OCI-LY1 (cell line): ENCODE measurements at regions not wholly inside any gene's neighbourhood (a gene's known extent, or its start where the extent isn't known, plus 50 kb on each side); places are given as distances from the start of the nearest gene placed in this dataset.

Experiments
- H2AFZ ChIP-seq: fragments of 200-600 bp; sonication (generic), shearing (Covaris generic); 2 replicates; pipeline ENCODE4 v1.6.0; 2014; ENCODE audit warnings: antibody characterized with exemption, mild to moderate bottlenecking, low read length
- H3F3A ChIP-seq: fragments of 200-600 bp; sonication (generic), shearing (Covaris generic); 2 replicates; pipeline ENCODE4 v1.6.0; 2014; ENCODE audit warnings: mild to moderate bottlenecking, antibody characterized with exemption, low read length, moderate library complexity; ENCODE audit not compliant: insufficient read depth
- H3K27ac ChIP-seq: fragments of 200-600 bp; sonication (generic); 2 replicates; pipeline ENCODE4 v1.5.1; 2014; ENCODE audit warnings: low read length, mixed run types, mild to moderate bottlenecking, low read depth; ENCODE audit not compliant: poor library complexity, severe bottlenecking
- H3K27me3 ChIP-seq: fragments of 200-600 bp; sonication (generic); 2 replicates; pipeline ENCODE4 v1.6.0; 2014; ENCODE audit warnings: antibody characterized with exemption, mild to moderate bottlenecking, low read length, moderate library complexity; ENCODE audit not compliant: insufficient read depth
- H3K36me3 ChIP-seq: fragments of 200-600 bp; sonication (generic); 2 replicates; pipeline ENCODE4 v1.6.1; 2014; ENCODE audit warnings: mild to moderate bottlenecking, antibody characterized with exemption, low read length, moderate library complexity, mixed read lengths; ENCODE audit not compliant: insufficient read depth
- H3K4me1 ChIP-seq: fragments of 200-600 bp; sonication (generic); 2 replicates; pipeline ENCODE4 v1.5.1; 2014; ENCODE audit warnings: mild to moderate bottlenecking, low read length, moderate library complexity; ENCODE audit not compliant: insufficient read depth, severe bottlenecking
- H3K4me2 ChIP-seq: fragments of 200-600 bp; sonication (generic), shearing (Covaris generic); 2 replicates; pipeline ENCODE4 v1.6.1; 2014; ENCODE audit warnings: low read length
- H3K4me3 ChIP-seq: fragments of 200-600 bp; sonication (generic); 2 replicates; pipeline ENCODE4 v1.5.1; 2014; ENCODE audit warnings: low read length, low read depth, mild to moderate bottlenecking, mixed read lengths; ENCODE audit not compliant: poor library complexity, severe bottlenecking
- H3K79me2 ChIP-seq: fragments of 200-600 bp; shearing (Covaris generic); 2 replicates; pipeline ENCODE4 v1.6.1; 2016; ENCODE audit warnings: mixed run types, low read length, mixed read lengths; ENCODE audit not compliant: insufficient read depth
- H3K9ac ChIP-seq: fragments of 200-600 bp; sonication (generic), shearing (Covaris generic); 2 replicates; pipeline ENCODE4 v1.6.1; 2014; ENCODE audit warnings: mild to moderate bottlenecking, low read length, mixed read lengths
- H3K9me2 ChIP-seq: fragments of 200-600 bp; sonication (generic), shearing (Covaris generic); 2 replicates; pipeline ENCODE4 v1.6.1; 2014; ENCODE audit warnings: low read depth, mild to moderate bottlenecking, low read length, mixed read lengths
- H3K9me3 ChIP-seq: fragments of 200-600 bp; shearing (Covaris generic); 2 replicates; pipeline ENCODE4 v1.6.1; 2014; ENCODE audit warnings: low read length, mixed read lengths
- H4K20me1 ChIP-seq: fragments of 200-600 bp; sonication (generic), shearing (Covaris generic); 2 replicates; pipeline ENCODE4 v1.6.0; 2016; ENCODE audit warnings: mild to moderate bottlenecking, low read length; ENCODE audit not compliant: insufficient read depth
- CTCF ChIP-seq: fragments of 200-600 bp; sonication (generic), shearing (Covaris generic); IDR thresholded peaks from 2 replicates; pipeline ENCODE4 v1.5.1; 2017; ENCODE audit warnings: mild to moderate bottlenecking, antibody characterized with exemption, low read length, moderate library complexity, mixed read lengths
- EZH2 ChIP-seq: fragments of 200-600 bp; sonication (generic), shearing (Covaris generic); IDR thresholded peaks from 2 replicates; pipeline ENCODE4 v1.8.0; 2017; ENCODE audit warnings: borderline replicate concordance, mixed run types, mild to moderate bottlenecking, antibody characterized with exemption, low read length, moderate library complexity, mixed read lengths

DNA sequence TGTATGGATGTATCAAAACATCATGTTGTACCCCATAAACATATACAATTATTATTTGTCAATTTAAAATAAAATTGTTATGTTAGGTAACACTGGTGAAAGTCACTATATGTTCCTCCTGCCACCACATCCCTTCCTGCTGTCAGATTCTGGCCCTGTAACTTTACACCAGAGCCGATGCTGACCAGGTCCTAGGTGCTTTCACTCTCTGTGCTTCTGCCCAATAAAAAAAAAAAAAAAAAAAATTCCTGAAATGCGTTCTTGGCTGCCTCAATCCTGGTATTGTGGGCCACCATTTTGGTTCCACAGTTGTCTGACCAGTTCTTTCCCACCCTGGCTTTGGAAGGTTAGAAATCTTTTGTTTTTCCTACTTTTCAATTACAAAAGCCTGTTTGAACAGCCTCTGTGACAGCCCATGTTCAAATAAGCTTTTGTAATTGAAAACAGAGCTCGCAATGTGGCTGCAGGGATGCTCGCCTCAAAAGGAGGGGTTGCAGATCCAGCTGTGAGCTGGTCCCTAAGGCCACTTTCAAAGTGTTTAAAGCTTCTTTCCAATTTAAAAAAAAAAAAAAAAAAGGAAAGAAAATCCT, 831.0 kb upstream of the EEF2KMT start:
- TF ChIP-seq EZH2 (no peak), CTCF (no peak)
- Histone ChIP-seq H3K4me3 (no peak overlapping the region), H3K27me3 (no peaks in the 10 kb centered on the region), H3K36me3 (no peaks in the 10 kb centered on the region), H3F3A (no peaks in the 10 kb centered on the region), H4K20me1 (no peaks in the 10 kb centered on the region), H3K9me2 (no peaks in the 10 kb centered on the region), H3K79me2 (no peaks in the 10 kb centered on the region), H3K9me3 (no peaks in the 10 kb centered on the region), H3K9ac (no peak overlapping the region), H3K27ac (no peak overlapping the region), H2AFZ (no peak overlapping the region), H3K4me1 (no peaks in the 10 kb centered on the region), H3K4me2 (no peak overlapping the region)

GRCh38 chr16:5925850-5926249, 828.3 kb upstream of the EEF2KMT start:
- no peaks in the 10 kb centered on the region for H3K27me3 ChIP-seq
- H3K4me1 ChIP-seq: no peaks in the 10 kb centered on the region
- TF ChIP-seq EZH2 (no peak), CTCF (no peak)
- H4K20me1 ChIP-seq: no peaks in the 10 kb centered on the region
- H3K9me3 ChIP-seq: no peaks in the 10 kb centered on the region
- H3K4me2 ChIP-seq: no peak overlapping the region
- H3K4me3 ChIP-seq: no peak overlapping the region
- H3K79me2 ChIP-seq: no peaks in the 10 kb centered on the region
- no peak overlapping the region for H2AFZ ChIP-seq
- no peak overlapping the region for H3K9ac ChIP-seq
- H3K9me2 ChIP-seq: no peaks in the 10 kb centered on the region
- no peak overlapping the region for H3K27ac ChIP-seq
- no peaks in the 10 kb centered on the region for H3F3A ChIP-seq
- H3K36me3 ChIP-seq: no peaks in the 10 kb centered on the region

GRCh38 chr16:5922686-5923085, 825.1 kb upstream of the EEF2KMT start:
- H3F3A ChIP-seq: no peaks in the 10 kb centered on the region
- TF ChIP-seq EZH2: no peak
- no peak for TF ChIP-seq CTCF
- no peaks in the 10 kb centered on the region for H3K9me2 ChIP-seq
- H4K20me1 ChIP-seq: no peaks in the 10 kb centered on the region
- H3K4me1 ChIP-seq: no peaks in the 10 kb centered on the region
- no peaks in the 10 kb centered on the region for H3K27me3 ChIP-seq
- no peak overlapping the region for H3K9ac ChIP-seq
- H3K36me3 ChIP-seq: no peaks in the 10 kb centered on the region
- no peaks in the 10 kb centered on the region for H3K79me2 ChIP-seq
- no peak overlapping the region for H2AFZ ChIP-seq
- H3K4me2 ChIP-seq: no peak overlapping the region
- no peaks in the 10 kb centered on the region for H3K9me3 ChIP-seq
- no peak overlapping the region for H3K4me3 ChIP-seq
- H3K27ac ChIP-seq: no peak overlapping the region
